ENCODE measurements at regions not wholly inside any gene's neighbourhood (a gene's known extent, or its start where the extent isn't known, plus 50 kb on each side); places are given as distances from the start of the nearest gene placed in this dataset.

GRCh38 chrX:1906028-1906427 is 291.2 kb downstream of the ASMT start:
- Histone ChIP-seq H3K27me3 (ENCODE audit: control insufficient read depth in 1 of 2, insufficient read depth in 2 of 2, low read length in 2 of 2) (peaks cover 0 to 6% of the 10 kb centered on the region in 2 experiments; a peak in 1 of 5 replicates), H3K79me2 (ENCODE audit: insufficient read depth, low read length) (no peaks in the 10 kb centered on the region), H3K36me3 (replicated peaks in 1 of 2; ENCODE audit: control insufficient read depth in 1 of 2, insufficient read depth in 2 of 2, low read length in 2 of 2) (no peaks in the 10 kb centered on the region), H3K27ac (ENCODE audit: extremely low read length, insufficient read depth, low read length) (no peak overlapping the region), H3K4me3 (replicated peaks in 1 of 3; ENCODE audit: insufficient read depth in 1 of 3, low read depth in 2 of 3, low read length in 3 of 3) (no peak overlapping the region), H3K9ac (ENCODE audit: insufficient read depth, low read depth, low read length) (no peak overlapping the region), H3K4me1 (ENCODE audit: insufficient read depth, low read length) (peaks cover 18% of the 10 kb centered on the region), H4K20me1 (ENCODE audit: insufficient read depth, low read length) (no peaks in the 10 kb centered on the region), H3K9me3 (ENCODE audit: low read length) (no peaks in the 10 kb centered on the region), H3K4me2 (ENCODE audit: low read depth, low read length) (no peak overlapping the region), H2AFZ (ENCODE audit: low read length) (no peak overlapping the region)
- BruUV-seq (replicated peaks), result no TSS peak
- no peak for FAIRE-seq
- POLR2A ChIA-PET, result no interaction called here
- DNase-seq (ENCODE audit: low spot score), result no peak
- no peak for ATAC-seq
- intact Hi-C loops (cut with micrococcal nuclease; ENCODE audit: unreplicated experiment) (no loop called here), in situ Hi-C loops (cut with HindIII; ENCODE audit: extremely low pct_ligation_motif_present, low pct_unique_long_range_greater_than_20kb) (no loop called here)
- CTCF ChIA-PET (ENCODE audit: low intra/inter-chr PET ratio, low total read pairs), result no interaction called here
- no peak for TF ChIP-seq E2F5 (CRISPR knock-in tag; conservative IDR thresholded peaks at IDR 0.05)
- no peak for TF ChIP-seq ARID2 (CRISPR knock-in tag; IDR thresholded peaks at IDR 0.05; ENCODE audit: borderline replicate concordance)
- no peak for TF ChIP-seq NR2F2 (IDR thresholded peaks at IDR 0.05; ENCODE audit: borderline replicate concordance, low read depth)
- TF ChIP-seq ZNF225 (CRISPR knock-in tag; IDR thresholded peaks at IDR 0.05), result no peak
- TF ChIP-seq AHDC1 (CRISPR knock-in tag; IDR thresholded peaks at IDR 0.05; ENCODE audit: borderline replicate concordance), result no peak
- TF ChIP-seq CENPX (CRISPR knock-in tag; IDR thresholded peaks at IDR 0.05), result no peak
- TF ChIP-seq ZMAT3 (CRISPR knock-in tag; conservative IDR thresholded peaks at IDR 0.05), result no peak
- no peak for TF ChIP-seq SKIL (CRISPR knock-in tag; IDR thresholded peaks at IDR 0.05; ENCODE audit: borderline replicate concordance)
- TF ChIP-seq SRY (CRISPR knock-in tag; IDR thresholded peaks at IDR 0.05), result no peak
- no peak for TF ChIP-seq ZBTB34 (CRISPR knock-in tag; IDR thresholded peaks at IDR 0.05)
- TF ChIP-seq FOXC1 (CRISPR knock-in tag; IDR thresholded peaks at IDR 0.05; ENCODE audit: borderline replicate concordance), result no peak
- TF ChIP-seq MATR3 (CRISPR knock-in tag; IDR thresholded peaks at IDR 0.05), result no peak
- no peak for TF ChIP-seq KDM4B (CRISPR knock-in tag; IDR thresholded peaks at IDR 0.05)

Data from HepG2 (cell line).